HG03280 (cell line): ENCODE measurements at regions not wholly inside any gene's neighbourhood (a gene's known extent, or its start where the extent isn't known, plus 50 kb on each side); places are given as distances from the start of the nearest gene placed in this dataset.
"Not testable (repeated sequence)": the region's sequence is repeated elsewhere in the genome, so short reads cannot be mapped to it uniquely, and the experiment has no call there.

Experiments used
- ATAC-seq: cut with Tn5 transposase; IDR thresholded peaks from one replicate; pipeline ENCODE4 v1.9.1; 2021; ENCODE audit warnings: mild to moderate bottlenecking, moderate library complexity; ENCODE audit not compliant: unreplicated experiment

GRCh38 chr5:13108265-13108664, 836.2 kb downstream of the DNAH5 start:
- ATAC-seq, result no peak

- ATAC-seq, result no peak
Measured at GRCh38 chr5:13107537-13107936, 837.0 kb downstream of the DNAH5 start.

DNA sequence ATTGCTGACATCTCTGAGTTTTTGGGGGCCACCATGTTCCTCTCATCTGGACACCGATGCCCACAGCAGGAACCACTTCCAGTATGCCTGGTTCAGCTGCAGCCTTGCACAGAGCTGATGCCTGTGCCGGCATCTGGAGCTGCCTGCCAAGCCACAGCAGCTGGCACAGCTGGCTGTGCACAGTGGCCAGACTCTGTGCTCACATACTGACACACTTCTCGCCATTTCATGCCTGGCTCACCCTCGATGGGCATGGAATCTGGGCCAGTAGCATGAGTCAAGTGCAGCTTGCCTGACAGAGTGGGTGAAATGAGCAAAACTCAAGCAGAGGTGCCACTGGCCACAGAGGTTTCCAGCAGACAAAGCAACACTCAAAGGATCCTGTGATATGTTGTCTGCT, 863.4 kb downstream of the DNAH5 start:
- no peak for ATAC-seq

GRCh38 chr5:13072936-13073335, 871.6 kb downstream of the DNAH5 start:
- not testable (repeated sequence) for ATAC-seq

DNA sequence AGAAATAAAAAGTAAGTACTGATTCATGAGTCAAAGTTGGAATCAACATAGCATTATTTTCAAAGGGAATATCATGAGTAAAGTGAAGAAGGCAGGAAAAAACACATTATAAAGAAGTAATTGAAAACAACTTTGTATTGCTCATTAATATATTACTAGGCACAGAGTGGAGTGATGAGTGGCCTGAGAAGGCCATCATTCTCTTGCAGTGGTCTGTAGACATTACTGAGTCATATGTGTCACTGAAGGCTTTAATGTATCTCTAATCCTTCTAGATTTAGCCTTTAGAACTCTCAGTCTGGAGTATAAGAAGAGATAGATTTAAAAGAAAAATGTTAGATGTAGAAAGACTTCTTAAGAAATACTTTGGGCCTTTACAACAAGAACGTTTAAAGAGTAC, 881.4 kb downstream of the DNAH5 start:
- ATAC-seq, result no peak

DNA sequence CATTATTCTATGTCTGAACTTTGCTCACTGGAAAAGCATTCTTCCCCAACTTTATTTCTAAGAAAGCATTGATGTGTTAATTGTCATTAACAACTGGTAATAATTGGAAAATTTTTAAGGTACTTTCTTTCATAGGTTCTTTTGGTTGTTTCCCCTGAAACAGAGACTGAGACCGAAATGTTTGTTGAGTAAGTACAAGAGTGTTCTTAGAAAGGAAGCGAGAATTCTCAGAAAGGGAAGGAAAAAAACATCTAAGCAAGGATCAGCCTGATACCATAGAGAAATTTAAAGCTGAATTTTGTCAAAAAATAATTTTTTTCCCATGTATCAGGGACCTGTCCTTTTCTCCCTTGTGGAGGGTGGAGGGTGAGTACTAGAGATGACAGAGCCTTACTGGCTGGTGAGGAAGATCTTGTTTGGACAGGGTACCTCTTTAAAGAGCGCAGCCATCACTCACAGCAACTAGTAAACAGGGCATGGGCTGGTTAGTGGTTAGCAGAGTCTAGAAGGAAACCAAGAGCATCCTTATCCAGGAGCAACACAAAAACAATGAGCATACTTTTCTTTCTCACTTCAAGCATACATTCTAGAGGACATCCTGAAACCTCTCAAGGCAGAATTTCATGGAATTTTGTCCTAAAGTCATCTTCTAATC, 898.5 kb downstream of the DNAH5 start:
- no peak for ATAC-seq

GRCh38 chr5:13034061-13034460, 910.4 kb downstream of the DNAH5 start:
- no peak for ATAC-seq

- no peak for ATAC-seq
Measured at GRCh38 chr5:13029211-13029610, 915.3 kb downstream of the DNAH5 start.

GRCh38 chr5:13027874-13028273, 916.6 kb downstream of the DNAH5 start:
- ATAC-seq, result no peak

GRCh38 chr5:13019729-13020128, 924.8 kb downstream of the DNAH5 start:
- no peak for ATAC-seq

DNA sequence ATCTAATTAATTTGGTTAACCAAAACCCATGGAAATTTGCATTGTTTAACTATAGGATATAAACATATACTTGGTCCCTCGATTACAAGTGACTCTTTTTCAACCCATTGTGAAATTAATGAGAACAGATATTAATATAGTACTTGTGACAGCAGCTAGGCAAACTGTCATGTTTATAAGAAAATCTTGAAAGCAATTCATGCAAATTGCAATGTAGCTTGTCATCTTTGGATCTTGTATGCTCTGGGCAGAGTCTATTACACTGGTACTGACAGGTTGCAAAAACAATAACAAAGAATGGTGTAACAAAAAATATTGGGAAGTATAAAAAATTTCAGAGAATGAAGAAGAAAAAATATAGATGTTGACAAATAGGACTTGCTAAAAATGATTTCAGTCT, 941.0 kb downstream of the DNAH5 start:
- ATAC-seq, result no peak

- no peak for ATAC-seq
Measured at GRCh38 chr5:12999667-13000066, 944.8 kb downstream of the DNAH5 start.

DNA sequence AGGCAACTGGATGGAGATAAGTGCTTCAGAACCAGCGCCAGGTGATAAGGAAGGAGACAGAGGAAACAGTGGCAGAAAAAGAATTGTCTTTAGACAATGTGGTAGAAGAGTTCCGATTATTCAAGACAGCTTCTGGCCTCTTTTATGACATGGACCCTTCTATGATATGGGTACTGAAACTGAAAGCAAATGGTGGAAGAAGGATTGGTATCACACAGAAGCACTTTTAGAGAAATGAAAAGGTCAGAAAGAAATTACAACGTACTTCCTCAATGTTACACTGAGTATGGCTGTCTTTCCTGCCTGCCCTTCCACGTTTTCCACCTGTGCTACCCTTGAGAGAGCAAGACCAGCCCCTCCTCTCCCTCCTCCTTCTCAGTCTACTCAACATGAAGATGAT, 959.3 kb downstream of the DNAH5 start:
- ATAC-seq, result no peak

- ATAC-seq, result no peak
Measured at GRCh38 chr5:12974856-12975255, 969.6 kb downstream of the DNAH5 start.

- no peak for ATAC-seq
Measured at GRCh38 chr5:12965804-12966203, 978.7 kb downstream of the DNAH5 start.

DNA sequence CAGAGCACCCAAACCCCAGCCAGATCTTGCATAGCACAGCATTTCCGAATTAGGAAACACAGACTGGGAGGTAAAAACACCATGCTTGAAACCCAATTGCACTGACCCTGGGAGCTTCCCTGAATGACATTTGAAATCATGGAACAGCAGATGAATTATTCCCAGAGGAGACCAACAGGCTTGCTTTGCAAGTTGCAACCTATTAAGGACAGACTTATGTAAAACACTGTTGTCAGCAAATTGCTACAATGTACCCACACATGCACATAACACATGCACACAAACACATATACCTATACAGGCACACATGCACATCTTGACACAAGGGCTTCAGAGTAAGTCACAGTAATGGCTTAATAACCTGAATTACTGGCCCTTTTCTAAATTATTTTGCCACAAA, 984.8 kb downstream of the DNAH5 start:
- no peak for ATAC-seq

DNA sequence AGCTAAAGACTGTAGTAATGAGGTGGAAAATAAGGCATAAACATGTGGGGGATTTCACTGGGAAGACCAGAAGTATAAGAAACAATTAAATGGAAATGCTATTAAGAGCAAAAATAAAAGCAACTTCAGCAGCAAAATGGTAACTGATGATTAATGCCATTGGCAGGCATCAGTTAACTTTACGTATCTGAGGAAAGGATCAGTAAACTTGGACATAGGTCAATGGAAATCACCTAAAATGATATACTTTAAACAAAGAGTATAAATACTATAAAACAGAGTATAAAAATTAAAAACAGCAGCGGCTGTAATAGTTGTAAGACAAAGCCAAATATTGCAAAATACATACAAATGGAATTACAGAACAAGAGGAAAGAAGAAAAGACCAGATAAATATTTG, 992.1 kb downstream of the DNAH5 start:
- ATAC-seq, result no peak

- no peak for ATAC-seq
Measured at GRCh38 chr5:12951846-12952245, 992.6 kb downstream of the DNAH5 start.

DNA sequence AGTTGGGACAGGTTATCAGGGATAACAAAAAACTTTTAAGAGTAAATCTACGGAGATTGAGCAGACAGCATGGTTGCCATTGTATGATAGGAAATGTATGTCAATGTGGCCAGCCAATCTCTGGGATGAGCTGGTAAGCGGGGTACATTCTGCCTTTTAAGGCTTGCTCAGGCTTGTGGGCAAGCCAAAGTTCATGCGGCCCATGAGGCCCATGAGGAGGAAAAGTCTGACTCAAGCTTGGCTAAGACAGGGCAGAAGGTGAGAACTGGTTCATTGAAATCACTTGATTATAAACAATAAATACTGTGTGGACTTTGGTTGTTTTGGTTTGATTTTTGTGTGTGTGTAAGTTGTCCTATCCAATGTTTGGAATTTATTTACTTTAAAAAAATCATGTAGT, 997.1 kb downstream of the DNAH5 start:
- ATAC-seq, result no peak

GRCh38 chr5:12945477-12945876, 999.0 kb downstream of the DNAH5 start:
- ATAC-seq, result not testable (repeated sequence)

GRCh38 chr5:12936221-12936620, 1008.3 kb downstream of the DNAH5 start:
- no peak for ATAC-seq

GRCh38 chr5:12934722-12935121, 1009.8 kb downstream of the DNAH5 start:
- no peak for ATAC-seq

- no peak for ATAC-seq
Measured at GRCh38 chr5:12920527-12920926, 1016.3 kb upstream of the CTNND2 start.
